Calu3 (cell line): ENCODE measurements at regions not wholly inside any gene's neighbourhood (a gene's known extent, or its start where the extent isn't known, plus 50 kb on each side); places are given as distances from the start of the nearest gene placed in this dataset.

ENCODE experiments used
- BruUV-seq: library from RNA; stranded (reverse); fragments of 400-500 nt; replicated peaks from 2 replicates; lab custom pipeline; 2021; lab: Mats Ljungman, UMichigan
- CTCF ChIA-PET: fragments of 300-600 bp; sonication (Branson Sonifier 250); formaldehyde crosslinking; loops from one replicate; lab custom pipeline; 2022; ENCODE audit warnings: antibody characterized with exemption; lab: Charles Lee
- DNase-seq: peaks from one replicate; pipeline ENCODE4 v3.0.0; 2022
- H3K27ac Mint-ChIP-seq: one replicate; pipeline ENCODE4 v1.8.0; 2022; ENCODE audit warnings: mixed read lengths; ENCODE audit not compliant: unreplicated experiment
- H3K27me3 Mint-ChIP-seq: one replicate; pipeline ENCODE4 v1.8.0; 2022; ENCODE audit warnings: mixed read lengths; ENCODE audit not compliant: unreplicated experiment
- H3K36me3 Mint-ChIP-seq: one replicate; pipeline ENCODE4 v1.8.0; 2022; ENCODE audit warnings: mild to moderate bottlenecking, moderate library complexity, mixed read lengths; ENCODE audit not compliant: insufficient read depth, unreplicated experiment
- H3K4me1 Mint-ChIP-seq: one replicate; pipeline ENCODE4 v1.8.0; 2022; ENCODE audit warnings: mild to moderate bottlenecking, low read depth, mixed read lengths; ENCODE audit not compliant: unreplicated experiment
- H3K4me3 Mint-ChIP-seq: one replicate; pipeline ENCODE4 v1.8.0; 2022; ENCODE audit warnings: mild to moderate bottlenecking, low read depth, moderate library complexity, mixed read lengths; ENCODE audit not compliant: unreplicated experiment
- H3K9me3 Mint-ChIP-seq: one replicate; pipeline ENCODE4 v1.8.0; 2022; ENCODE audit warnings: low read depth, mixed read lengths; ENCODE audit not compliant: unreplicated experiment
- intact Hi-C: fragments of 100-400 bp; cut with micrococcal nuclease; formaldehyde crosslinking; loops from one replicate; pipeline ENCODE4 v1.10.0; 2022; ENCODE audit not compliant: unreplicated experiment
- TF ChIP-seq, protein P1 (sequence below): fragments of 200-600 bp; IDR thresholded peaks from one replicate; pipeline ENCODE4 v1.8.0; 2022; ENCODE audit warnings: antibody characterized with exemption; ENCODE audit not compliant: unreplicated experiment

DNA sequence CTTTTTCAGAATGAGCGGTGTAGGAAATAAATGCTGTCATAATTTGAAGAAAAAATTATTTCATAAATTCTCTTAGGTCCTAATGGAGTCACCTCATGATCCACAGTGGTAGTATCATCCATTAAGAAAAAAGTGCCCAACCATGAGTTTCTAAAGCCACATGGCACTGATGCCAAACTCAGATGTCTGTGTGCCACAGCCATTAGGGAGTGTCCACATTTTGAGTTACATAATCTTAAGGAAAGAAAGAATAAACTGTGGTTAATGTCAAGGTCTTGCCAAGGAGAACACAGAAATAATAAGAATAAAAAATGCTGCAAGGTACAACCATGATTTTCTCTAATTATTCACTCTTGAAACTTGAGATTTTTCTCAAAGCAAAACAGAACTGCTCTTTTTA is 1101.8 kb downstream of the SORCS3 start:
- BruUV-seq = no TSS peak
- H3K27me3 Mint-ChIP-seq = no peaks in the 10 kb centered on the region
- peaks cover 8% of the 10 kb centered on the region for H3K9me3 Mint-ChIP-seq
- CTCF ChIA-PET = no interaction called here
- intact Hi-C loops = no loop called here
- no peak overlapping the region for H3K27ac Mint-ChIP-seq
- TF ChIP-seq, protein P1, sequence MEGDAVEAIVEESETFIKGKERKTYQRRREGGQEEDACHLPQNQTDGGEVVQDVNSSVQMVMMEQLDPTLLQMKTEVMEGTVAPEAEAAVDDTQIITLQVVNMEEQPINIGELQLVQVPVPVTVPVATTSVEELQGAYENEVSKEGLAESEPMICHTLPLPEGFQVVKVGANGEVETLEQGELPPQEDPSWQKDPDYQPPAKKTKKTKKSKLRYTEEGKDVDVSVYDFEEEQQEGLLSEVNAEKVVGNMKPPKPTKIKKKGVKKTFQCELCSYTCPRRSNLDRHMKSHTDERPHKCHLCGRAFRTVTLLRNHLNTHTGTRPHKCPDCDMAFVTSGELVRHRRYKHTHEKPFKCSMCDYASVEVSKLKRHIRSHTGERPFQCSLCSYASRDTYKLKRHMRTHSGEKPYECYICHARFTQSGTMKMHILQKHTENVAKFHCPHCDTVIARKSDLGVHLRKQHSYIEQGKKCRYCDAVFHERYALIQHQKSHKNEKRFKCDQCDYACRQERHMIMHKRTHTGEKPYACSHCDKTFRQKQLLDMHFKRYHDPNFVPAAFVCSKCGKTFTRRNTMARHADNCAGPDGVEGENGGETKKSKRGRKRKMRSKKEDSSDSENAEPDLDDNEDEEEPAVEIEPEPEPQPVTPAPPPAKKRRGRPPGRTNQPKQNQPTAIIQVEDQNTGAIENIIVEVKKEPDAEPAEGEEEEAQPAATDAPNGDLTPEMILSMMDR = no peak
- H3K36me3 Mint-ChIP-seq = no peaks in the 10 kb centered on the region
- DNase-seq = no peak
- no peak overlapping the region for H3K4me3 Mint-ChIP-seq
- no peaks in the 10 kb centered on the region for H3K4me1 Mint-ChIP-seq

DNA sequence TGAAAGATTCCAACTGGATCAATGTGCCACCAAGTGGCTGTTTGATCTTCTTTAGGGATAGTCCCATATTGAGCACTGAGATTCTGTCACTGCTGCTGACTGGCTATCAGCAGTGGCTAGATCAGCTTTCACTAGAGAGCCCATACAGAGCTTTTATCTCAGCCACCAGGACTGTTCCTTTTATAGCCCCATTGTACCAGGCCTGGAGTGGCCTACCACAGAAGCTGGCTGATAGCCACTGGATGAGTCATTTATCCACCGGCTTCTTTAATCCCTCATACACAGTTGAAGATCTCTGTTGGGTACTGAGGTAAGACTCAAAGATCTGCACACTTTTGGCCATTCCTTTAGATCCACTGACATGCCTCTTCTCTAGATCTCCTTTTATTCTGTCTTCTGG is 1101.1 kb downstream of the SORCS3 start:
- peaks cover 8% of the 10 kb centered on the region for H3K9me3 Mint-ChIP-seq

DNA sequence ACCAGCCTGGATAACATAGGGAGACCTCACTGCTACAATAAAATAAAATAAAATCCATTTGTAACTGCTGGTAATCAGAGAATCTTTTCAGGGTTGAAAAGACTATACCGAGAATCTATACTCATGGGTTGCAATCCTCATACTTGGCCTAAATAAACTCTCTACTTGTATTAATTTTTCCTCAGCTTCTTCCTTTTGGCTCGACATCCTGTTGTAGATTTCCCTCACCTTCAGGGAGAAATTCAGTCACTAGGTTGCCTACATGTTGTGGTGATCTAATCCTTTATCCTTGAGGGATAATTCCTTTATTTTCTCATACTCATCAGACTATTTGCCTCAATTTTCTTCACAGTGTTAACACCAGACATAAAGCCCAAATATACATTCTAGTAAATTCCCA is 1093.4 kb downstream of the SORCS3 start:
- Mint-ChIP-seq H3K4me1 (no peaks in the 10 kb centered on the region), H3K27ac (no peak overlapping the region), H3K4me3 (no peak overlapping the region), H3K9me3 (no peaks in the 10 kb centered on the region), H3K36me3 (no peaks in the 10 kb centered on the region), H3K27me3 (no peaks in the 10 kb centered on the region)
- CTCF ChIA-PET = no interaction called here
- DNase-seq = no peak
- intact Hi-C loops = no loop called here
- BruUV-seq = no TSS peak
- TF ChIP-seq, protein P1 = no peak

More for the DNA sequence above, 1101.1 kb downstream of the SORCS3 start:
- TF ChIP-seq, protein P1 = no peak
- Mint-ChIP-seq H3K27me3 (no peaks in the 10 kb centered on the region), H3K36me3 (no peaks in the 10 kb centered on the region), H3K4me3 (no peak overlapping the region), H3K27ac (no peak overlapping the region), H3K4me1 (no peaks in the 10 kb centered on the region)
- BruUV-seq = no TSS peak
- CTCF ChIA-PET = no interaction called here
- no peak for DNase-seq
- intact Hi-C loops = no loop called here

DNA sequence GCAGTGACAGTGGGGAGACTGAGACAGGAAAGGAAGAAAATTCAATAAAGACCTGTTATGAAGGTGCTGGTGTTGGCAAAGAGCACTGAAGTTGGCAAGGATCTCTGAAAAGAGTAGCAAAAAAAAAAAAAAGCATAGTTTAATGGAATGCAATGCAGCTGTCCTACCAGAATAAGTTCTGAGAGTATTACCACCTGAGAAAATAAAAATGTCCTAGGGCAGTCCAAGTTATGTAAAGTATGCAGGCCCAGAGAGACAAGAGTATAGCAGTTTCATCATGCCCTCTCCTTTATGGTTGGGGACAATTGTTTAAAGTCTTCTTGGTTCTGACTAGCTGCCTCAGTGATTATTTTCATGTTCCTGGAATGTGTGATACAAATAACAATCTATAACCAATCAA is 1092.8 kb downstream of the SORCS3 start:
- no peaks in the 10 kb centered on the region for H3K36me3 Mint-ChIP-seq
- CTCF ChIA-PET = interaction anchor here (0.7 kb wide), 1 partner anchor 21 kb away, joined by 4 read pairs; no protein-coding TSS in a partner anchor
- DNase-seq = no peak
- no peak overlapping the region for H3K27ac Mint-ChIP-seq
- no TSS peak for BruUV-seq
- H3K4me1 Mint-ChIP-seq = no peaks in the 10 kb centered on the region
- no peaks in the 10 kb centered on the region for H3K27me3 Mint-ChIP-seq
- H3K4me3 Mint-ChIP-seq = no peak overlapping the region
- TF ChIP-seq, protein P1 = no peak
- intact Hi-C loops = no loop called here
- peaks cover under 1% of the 10 kb centered on the region for H3K9me3 Mint-ChIP-seq
